ENCODE measurements at regions not wholly inside any gene's neighbourhood (a gene's known extent, or its start where the extent isn't known, plus 50 kb on each side); places are given as distances from the start of the nearest gene placed in this dataset.

DNA sequence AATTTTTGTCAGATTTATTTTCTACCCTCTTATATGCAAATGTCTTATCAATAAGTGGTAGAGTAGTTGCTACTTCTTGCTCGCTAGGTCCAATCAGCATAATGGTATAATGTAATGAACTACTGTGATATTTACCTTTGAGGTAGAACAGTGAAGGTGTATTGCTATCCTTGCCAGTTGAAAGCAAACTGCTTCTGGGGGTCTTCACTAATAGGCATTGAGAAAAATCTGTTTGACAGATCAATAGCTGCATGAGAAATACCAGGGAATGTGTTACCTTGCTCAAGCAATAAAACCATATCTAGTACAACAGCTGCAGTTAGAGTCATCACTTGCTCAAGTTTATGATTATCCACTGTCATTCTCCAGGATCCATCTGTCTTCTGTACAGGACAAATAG lies 50.1 kb upstream of the EFEMP1 start:
- no peak for DNase-seq (ENCODE audit: low spot score)

DNA sequence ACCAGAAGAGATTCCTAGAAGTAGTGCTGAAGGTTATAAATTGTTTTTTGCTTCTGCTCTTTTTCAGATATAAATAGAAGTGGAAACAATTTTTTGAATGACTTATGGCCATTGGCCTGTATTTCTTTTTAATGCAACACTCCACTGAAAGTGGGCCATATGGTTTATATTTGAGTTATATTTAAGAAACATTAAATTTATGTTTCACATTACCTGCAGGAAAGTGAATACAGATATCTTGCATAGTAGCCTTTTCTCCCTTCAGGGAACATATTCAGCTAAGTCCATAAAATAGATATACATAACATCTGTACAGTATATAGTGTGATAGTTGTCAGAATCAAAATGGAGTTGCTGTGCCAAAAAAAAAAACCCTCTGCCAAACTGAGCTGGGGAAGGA lies 53.1 kb upstream of the EFEMP1 start:
- DNase-seq (ENCODE audit: low spot score), result no peak

DNA sequence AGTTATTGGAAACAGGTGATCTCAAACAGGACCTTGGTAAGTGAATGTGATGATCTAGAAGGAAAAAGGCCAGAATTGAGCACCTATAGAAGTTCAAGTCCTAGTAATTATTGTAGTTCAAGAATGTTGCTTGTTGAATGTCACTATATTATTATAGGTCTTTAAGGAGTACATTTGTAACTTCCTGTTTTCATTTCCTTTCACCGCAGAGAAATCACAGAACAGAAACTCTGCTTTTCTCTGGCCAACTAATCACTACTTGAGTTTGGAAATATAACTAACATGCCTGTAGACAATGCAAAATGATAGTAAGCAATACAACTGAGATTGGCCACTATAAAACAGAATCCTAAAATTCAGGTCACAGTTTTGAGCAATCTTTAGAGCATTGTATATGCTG lies 61.8 kb upstream of the EFEMP1 start:
- DNase-seq (ENCODE audit: low spot score), result no peak

DNA sequence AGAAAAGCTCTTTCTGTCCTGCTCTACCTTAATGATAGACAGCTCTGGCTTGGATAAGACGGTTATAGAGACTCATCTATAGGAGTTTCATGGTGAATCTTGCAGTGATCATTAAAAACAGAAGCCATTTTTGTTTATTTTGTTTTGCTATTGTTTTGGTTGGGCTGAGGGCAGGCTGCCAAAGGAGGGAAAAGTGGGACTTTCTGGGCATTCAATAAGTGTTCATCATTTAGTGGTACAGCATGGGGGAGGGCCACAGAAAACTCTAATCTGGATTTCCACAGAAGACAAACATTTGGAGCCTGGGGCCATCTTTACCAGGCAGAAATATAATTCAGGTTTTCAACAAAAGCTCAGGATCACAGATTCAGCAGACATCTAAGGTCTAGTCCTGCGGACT lies 62.4 kb upstream of the EFEMP1 start:
- DNase-seq (ENCODE audit: low spot score), result no peak

DNA sequence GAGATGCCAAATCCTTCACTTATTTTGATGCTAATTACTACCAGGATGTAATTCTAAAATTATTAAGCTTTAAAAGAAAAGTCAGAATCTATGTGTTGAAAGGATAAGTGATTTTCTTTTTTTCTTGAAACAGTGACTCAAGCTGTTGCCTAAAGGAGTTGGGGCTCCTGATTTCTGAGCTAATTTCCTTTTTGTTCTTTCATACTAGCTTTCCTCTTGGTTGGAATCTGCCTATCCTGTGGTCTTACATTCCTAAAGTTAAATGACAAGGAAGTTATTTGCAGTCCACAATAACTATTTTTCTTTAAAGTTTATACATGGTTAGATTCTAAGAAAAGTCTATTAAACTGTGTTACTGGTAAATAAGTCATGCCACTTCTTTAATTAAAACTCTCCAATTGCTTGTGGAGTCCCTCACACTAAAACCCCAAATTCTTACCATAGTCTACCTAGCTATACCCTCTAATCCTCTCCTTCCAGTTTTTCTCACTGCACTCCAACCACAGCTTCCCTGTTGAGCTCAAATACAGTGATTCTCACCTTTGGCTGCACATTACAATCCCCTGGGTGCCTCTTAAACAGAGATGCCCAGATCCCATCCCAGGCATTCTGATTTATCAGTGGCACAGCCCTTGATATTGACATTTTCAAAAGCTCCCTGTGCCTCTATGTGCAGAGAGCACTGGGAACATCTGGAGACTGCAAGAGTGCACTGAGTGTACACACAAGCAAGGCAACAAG lies 63.3 kb upstream of the EFEMP1 start:
- no peak for DNase-seq (ENCODE audit: low spot score)

DNA sequence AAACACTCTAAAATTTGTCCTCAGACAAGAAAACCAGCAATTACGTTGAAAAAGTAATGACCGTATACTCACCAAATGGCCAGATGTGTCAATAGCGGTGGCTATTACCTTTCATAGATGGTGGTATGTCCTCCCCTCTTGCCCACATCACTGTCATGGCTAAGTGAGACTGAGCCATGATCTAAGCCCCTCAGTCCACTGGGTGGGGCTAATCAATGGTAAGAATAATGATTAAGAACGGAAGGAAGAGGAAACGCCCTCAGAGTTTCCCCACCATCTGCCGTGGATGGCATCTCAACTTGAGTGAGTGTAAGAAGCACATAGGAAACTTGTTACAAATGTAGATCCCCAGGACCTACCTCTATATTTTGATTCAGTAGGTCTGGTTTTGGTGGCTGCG lies 65.8 kb upstream of the EFEMP1 start:
- no peak for DNase-seq (ENCODE audit: low spot score)

DNA sequence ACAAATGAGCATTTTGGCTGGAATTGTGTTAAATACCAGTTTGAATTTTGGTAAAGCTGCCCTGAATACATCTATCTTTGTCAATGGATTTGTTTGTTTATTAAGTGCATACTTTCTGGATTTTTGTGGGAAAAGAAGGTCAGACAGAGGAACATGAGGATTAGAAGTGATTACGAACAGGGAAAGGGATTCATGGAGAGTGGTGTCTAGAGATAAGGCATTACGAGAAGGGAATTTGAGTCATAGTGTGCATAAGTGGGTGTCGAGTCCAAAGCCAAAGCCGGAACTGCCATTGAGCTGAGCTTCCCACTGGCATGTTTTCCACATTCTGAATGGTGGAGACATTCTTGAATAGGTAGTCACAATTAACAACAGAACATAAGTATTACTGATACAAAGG lies 68.9 kb upstream of the EFEMP1 start:
- no peak for DNase-seq (ENCODE audit: low spot score)

DNA sequence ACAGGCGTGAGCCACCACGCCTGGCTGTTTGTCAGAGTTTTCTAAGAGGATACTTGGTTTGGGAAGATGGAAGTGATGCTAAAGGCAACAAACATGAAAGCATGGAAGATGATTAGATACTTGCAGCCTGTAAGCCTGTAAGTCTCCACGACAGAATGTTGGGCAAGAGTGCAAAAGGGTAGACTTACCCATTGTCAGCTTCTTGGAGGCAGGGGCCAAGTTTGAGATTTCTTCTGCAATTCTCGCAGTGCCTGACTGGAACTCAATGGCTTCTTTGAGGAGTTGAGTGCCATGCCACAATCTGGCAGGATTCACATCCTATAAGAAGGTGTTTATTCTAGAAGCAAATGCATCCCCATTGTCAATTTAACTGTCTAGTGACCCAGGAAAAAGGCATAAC lies 70.1 kb upstream of the EFEMP1 start:
- DNase-seq (ENCODE audit: low spot score), result no peak

DNA sequence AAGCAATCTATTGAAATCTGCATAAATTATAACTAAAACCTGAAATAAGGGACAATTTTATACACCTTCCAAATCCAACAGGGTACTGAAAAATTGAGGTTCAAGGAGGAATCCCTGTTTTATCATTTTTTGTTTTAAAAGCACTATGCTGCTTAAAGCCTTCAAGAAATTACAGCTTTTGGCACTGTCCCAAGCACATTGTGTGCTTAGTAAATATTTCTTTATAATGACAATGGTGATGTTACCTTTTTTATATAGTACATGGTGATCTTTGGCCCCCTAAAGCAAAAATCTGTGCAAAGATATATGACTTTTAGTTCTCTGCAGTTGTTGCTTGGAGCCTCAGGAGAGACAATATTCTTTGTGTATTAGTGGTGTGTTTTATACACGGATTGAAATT lies 71.6 kb upstream of the EFEMP1 start:
- no peak for DNase-seq (ENCODE audit: low spot score)

DNA sequence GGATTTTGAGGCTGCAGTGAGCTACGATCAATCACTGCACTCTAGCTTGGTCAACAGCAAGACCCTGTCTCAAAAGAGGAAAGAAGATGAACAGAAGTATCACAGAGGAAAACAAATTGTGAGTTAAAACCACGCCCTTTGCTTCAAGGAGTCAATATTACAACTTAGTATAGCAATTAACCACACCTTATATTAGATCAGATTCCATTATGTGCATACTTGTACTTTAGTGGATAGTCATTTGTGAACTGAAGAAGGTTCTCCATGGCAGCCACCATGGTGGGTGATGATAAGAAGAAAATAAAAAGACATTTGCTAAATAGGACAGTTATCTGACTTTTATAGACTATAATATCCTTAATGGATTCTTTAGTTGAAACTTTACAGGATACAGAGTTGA lies 72.3 kb upstream of the EFEMP1 start:
- DNase-seq (ENCODE audit: low spot score), result no peak

DNA sequence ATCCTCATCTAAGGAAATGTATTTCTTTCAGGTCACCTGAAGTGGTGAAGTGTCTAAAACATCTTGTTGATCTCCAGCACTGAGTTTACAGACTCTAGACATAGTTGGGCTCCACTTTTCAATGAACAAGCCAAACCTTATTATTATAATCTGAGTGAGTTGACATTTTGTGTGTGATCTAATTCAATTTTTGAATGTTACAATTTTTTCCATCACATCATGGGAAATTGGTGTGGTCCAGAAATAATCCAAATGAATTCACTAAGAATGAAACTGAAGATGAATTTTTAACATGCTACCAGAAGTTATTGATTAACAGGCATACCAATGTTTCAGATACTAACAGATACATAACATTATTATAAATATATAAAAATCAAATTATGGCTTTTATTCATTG lies 75.6 kb upstream of the EFEMP1 start:
- no peak for DNase-seq (ENCODE audit: low spot score)

DNA sequence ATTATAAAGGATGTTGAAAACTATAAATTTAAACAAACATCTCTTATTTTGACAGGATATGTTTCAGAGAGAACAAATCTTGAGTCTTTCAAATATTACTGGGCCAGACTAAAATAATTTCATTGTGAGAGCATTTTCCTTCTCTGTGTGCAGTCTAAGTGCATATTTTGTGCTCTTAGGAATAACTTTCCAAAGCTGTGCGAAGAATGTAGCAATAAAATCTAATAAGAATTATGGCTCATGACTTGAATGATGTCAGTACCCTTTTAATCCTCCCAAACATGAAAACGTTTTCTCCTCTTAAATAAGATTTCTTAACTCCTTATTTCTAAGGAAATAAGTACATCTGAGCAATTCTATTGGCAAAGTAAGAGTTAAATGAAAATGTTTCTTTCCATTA lies 76.2 kb upstream of the EFEMP1 start:
- DNase-seq (ENCODE audit: low spot score), result no peak

DNA sequence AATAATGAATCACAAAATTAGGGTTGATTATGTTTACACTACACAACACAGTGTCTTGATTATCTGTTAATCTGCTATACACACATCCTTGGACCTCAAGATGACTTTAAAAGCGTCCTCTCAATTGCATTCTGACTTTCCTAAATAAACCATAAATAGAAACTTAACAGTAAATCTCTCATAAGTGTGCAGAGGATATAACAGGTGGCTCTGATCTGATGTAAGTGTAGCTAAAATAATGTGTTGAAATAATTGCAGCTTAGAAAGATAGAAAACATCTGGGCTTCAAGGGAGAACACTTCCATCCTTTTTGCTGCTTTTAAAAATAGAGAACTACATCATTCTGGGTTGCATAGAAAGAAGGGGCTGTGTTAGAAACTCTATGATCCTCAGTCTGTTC lies 78.4 kb upstream of the EFEMP1 start:
- DNase-seq (ENCODE audit: low spot score), result no peak

DNA sequence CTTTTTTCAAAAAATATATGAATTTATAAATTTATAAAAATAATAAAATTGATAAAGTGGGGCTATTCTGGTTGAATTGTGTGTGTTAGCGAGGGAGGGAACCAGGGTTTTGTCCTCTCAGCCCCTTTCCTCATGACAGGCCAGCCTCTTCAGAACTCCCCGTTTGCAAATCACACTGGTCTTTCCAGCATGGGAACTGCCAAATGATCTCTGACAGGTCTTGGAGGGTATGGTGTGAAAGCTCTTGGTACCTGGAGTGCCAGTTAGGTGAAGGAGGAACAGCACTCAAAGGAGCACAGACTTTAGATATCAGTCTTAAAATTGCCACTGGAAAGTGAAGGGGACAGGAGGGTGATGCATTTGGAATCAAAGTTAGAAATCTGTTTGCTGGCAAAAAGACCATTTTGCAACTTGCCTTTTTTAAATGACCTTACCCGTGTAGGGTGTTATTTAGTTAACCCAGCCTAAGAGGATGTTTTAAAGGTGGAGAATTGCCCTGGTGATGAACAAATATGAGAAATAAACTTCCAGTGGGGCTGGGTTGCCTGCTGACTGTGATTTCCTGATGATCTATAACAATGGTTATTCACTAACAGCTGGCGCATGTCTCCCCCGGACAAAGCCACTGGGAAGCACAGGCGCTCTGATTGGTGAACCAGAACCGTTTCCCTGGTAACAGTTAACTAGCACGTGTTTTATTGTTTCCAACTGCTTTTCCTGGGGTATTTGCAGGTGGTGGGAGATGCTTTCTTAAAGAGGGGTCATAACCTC lies 85.3 kb upstream of the EFEMP1 start:
- DNase-seq (ENCODE audit: low spot score), result no peak

DNA sequence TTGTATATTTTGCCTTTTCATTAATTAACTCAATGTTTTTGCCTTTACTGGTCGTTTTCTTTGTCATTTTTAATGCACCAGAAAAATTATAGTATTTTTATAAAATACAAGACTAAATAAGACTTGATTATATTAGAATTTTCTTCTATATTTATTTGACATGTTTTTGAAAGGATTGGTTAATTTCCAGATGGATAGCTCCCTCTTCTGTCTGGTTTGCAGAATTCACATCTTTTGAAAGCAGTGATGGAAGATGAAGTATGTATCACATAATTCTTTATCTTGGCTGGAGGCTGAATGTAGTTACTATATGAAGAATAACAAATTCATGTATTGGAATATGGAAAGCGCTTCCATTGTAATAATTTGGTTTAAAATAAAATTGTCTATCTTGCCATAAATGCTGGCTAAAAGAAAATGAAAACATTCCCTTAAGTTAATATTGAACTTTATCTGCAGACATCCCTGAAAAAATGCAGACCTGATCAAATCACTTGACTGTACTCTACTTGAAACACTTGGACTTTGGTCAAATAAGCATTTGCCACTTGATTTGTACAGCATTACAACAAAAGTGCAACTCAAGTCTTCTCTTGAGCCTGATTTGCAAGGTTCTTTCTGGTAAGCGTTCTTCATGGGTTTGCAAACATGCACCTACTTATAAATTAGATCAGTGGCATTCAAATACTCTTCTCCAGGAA lies 86.3 kb upstream of the EFEMP1 start:
- DNase-seq (ENCODE audit: low spot score), result no peak

DNA sequence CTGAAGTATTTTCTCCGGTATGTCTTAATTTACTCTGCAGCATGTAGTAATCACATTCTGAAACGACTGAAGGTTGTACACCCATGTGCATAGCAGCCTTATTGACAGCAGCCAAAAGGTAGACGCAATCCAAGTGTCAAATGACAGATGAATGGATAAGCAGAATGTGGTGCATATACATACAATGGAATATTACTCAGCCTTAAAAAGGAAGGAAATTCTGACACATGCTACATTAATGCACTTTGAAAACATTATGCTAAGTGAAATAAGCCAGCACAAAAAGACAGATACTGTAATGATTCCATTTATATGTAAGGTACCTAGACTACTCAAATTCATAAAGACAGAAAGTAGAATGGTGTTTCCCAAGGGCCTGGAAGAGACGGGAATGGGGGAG lies 88.0 kb upstream of the EFEMP1 start:
- DNase-seq (ENCODE audit: low spot score), result no peak

DNA sequence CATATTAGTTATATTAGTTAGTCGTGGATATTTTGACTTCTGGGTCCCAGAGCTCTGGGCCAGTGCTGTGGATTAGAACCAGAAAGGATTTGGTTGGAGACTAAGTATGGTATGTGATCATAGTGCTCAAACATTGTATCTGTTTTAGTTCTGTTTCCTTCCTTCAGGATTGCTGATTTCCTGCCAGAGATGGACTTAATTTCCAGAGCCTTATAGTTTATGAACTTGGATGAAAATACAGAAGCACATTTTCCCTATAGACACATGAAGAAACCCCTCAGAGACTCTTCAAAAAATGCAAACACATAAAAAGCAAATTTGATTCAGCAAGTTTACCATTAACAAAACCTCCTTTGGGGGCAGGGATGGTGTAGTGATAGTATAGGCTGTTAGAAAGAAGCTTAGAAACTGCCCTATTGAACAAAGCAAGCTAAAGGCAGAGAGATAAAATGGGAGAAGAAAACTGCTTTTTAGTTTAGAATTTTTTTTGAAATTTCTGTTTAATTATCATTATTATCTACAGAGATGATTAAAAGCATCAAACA lies 88.7 kb upstream of the EFEMP1 start:
- no peak for DNase-seq (ENCODE audit: low spot score)

DNA sequence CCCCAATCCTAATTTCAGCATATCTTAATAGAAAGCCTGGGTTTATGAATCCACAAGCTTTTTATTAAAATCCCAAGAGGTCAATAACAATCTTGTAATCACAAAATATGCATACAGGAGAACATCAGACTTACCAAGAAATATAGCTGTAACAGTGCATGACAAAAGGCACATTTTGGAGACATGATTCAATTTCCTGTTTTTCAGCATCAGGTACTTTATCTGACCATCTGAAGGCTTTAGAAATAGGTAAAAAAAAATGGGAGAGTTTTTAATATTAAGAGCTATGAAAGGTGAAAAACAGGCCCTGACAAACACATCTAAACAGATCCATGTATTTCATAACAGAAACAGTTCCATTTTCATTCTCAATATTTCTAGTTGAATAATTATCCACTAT lies 89.9 kb upstream of the EFEMP1 start:
- DNase-seq (ENCODE audit: low spot score), result no peak

DNA sequence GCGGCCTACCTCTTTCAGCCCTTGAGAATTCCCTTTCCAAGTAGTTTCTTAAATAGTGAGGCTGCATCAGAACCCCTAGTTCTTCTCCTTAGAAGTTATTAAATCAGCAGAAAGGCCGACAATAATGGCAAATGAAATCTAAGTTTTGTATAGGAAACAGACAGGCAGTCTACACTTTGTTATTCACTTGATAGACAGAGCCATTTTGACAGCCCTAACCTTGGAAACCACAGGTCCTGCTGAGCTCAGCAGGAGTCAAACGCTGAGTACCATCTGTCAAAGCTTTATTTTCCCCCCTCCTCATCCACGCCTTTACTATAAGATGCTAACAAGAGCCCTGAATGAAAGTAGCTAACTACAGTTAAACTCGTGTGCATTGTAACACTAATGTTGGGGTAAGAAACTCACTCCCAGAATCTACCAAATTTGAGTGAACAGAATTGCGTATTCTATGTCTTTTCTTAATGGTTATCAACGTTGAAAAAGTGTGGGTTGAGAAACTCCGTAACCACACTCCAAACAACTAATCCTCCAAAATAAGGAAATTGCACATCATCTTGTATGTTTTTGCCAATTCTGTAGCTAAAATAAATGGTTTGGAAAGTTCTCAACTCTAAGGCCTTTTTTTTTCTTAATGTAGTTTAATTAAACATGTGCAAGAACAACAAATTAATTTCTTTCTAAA lies 90.6 kb upstream of the EFEMP1 start:
- DNase-seq (ENCODE audit: low spot score), result no peak

DNA sequence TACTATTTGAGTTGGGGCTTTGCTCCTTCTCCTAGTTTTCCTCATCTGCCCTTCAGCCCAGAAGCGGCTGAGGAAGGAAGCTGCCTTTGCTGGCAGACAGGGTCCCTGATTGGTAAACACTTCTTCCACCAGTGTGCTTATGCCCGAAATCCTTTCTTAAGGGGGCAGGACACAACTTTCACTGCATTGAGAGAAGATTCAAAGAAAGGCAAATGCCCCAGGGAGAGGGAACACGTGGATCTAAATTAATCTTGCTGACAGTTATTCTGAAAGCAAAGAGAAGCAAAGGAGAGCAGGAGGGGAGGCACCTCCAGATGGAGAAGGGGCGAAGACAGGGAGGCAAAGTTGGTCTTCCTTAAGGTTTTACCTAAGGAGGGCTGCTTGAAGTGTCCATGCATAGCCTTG lies 92.1 kb upstream of the EFEMP1 start:
- no peak for DNase-seq (ENCODE audit: low spot score)

DNA sequence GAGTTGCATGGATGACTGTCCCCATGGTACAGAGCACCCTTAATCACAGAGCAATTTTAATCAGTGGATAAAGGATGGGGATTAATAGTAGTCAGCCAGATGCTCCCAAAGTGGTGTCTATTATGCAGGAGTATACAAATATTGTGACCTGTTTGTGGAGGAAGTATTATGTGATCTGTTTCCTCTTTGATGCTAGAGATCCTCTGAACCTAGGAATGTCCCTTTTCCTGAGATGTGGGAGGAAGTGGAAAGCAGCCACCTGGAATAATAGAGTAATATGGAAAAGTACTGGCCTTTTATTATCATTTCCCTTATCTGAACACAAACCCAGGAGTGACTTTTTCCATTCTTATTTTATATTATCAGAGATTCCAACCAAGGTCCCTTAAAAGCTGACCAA lies 94.2 kb upstream of the EFEMP1 start:
- DNase-seq (ENCODE audit: low spot score), result no peak

DNA sequence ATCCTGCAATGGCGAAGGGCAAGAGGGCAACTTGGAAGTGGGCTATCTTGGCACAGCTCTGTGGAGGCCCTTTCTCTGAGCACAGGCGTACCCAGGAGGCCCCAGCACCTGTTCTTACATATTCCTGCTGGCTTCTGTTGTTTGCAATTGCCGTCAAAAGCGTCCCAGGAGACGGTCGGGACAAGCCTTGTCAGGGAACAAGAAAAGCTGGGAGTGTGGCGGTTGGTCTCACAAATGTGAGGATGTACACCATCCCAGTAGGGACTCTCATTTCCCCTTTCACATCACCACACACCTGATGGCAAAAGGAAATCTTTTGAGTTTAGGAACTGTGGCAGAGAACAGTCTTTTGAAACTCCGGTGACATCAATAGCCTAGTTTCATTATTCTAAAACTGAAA lies 94.7 kb upstream of the EFEMP1 start:
- no peak for DNase-seq (ENCODE audit: low spot score)

DNA sequence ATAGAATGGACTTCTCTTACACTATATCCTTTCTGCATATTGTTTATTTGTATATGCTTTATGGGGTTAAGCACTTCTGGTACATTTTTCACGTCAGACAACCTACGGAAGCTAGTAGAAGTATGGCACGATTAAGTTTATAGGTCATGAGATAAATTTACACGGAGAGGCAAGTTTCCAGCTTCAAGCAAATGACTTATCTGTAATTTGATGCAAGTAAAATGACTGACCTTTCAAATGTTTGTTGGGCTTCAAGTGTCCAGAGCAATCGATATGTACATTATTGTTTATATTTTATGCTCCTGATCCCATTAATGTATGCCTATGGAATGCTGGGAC lies 97.5 kb upstream of the EFEMP1 start:
- no peak for DNase-seq (ENCODE audit: low spot score)

Data from HuH-7.5 (cell line).